HG02970 (cell line): ENCODE measurements at regions not wholly inside any gene's neighbourhood (a gene's known extent, or its start where the extent isn't known, plus 50 kb on each side); places are given as distances from the start of the nearest gene placed in this dataset.

Experiments
- ATAC-seq: cut with Tn5 transposase; IDR thresholded peaks from one replicate; pipeline ENCODE4 v1.9.1; 2021; ENCODE audit warnings: mild to moderate bottlenecking, moderate library complexity, moderate number of reproducible peaks; ENCODE audit not compliant: unreplicated experiment, low FRiP score

GRCh38 chrX:39922926-39923325 lies 174.8 kb downstream of the BCOR start:
- ATAC-seq = no peak

GRCh38 chrX:39927380-39927779 lies 170.4 kb downstream of the BCOR start:
- no peak for ATAC-seq

- ATAC-seq = no peak
These were observed 168.9 kb downstream of the BCOR start for GRCh38 chrX:39928704-39929378.

- ATAC-seq = no peak
These were observed 168.3 kb downstream of the BCOR start for GRCh38 chrX:39929379-39930025.

GRCh38 chrX:39930786-39931528 lies 166.8 kb downstream of the BCOR start:
- no peak for ATAC-seq

- ATAC-seq = no peak
These were observed 166.1 kb downstream of the BCOR start for GRCh38 chrX:39931529-39932282.

- ATAC-seq = no peak
These were observed 162.2 kb downstream of the BCOR start for GRCh38 chrX:39935411-39936064.

GRCh38 chrX:39936886-39937770 lies 160.6 kb downstream of the BCOR start:
- no peak for ATAC-seq

GRCh38 chrX:39938466-39938865 lies 159.3 kb downstream of the BCOR start:
- no peak for ATAC-seq

- no peak for ATAC-seq
These were observed 158.1 kb downstream of the BCOR start for GRCh38 chrX:39939678-39940077.

- no peak for ATAC-seq
These were observed 156.3 kb downstream of the BCOR start for GRCh38 chrX:39941332-39941920.

GRCh38 chrX:39944416-39944815 lies 153.3 kb downstream of the BCOR start:
- no peak for ATAC-seq

GRCh38 chrX:39945709-39946108 lies 152.0 kb downstream of the BCOR start:
- ATAC-seq = no peak

- no peak for ATAC-seq
These were observed 150.9 kb downstream of the BCOR start for GRCh38 chrX:39946822-39947221.

GRCh38 chrX:39948582-39948981 lies 149.2 kb downstream of the BCOR start:
- no peak for ATAC-seq

GRCh38 chrX:39950018-39950688 lies 147.6 kb downstream of the BCOR start:
- ATAC-seq = no peak

- ATAC-seq = no peak
These were observed 144.8 kb downstream of the BCOR start for GRCh38 chrX:39952989-39953388.

- no peak for ATAC-seq
These were observed 143.9 kb downstream of the BCOR start for GRCh38 chrX:39953879-39954278.

GRCh38 chrX:39954851-39955250 lies 142.9 kb downstream of the BCOR start:
- no peak for ATAC-seq
